HepG2 (cell line): ENCODE measurements at regions not wholly inside any gene's neighbourhood (a gene's known extent, or its start where the extent isn't known, plus 50 kb on each side); places are given as distances from the start of the nearest gene placed in this dataset.
A peak's percentile ranks its signal among the peaks of the same experiment; 100 is the strongest.

Source experiments
- BRF2 ChIP-seq: sonication (generic); formaldehyde crosslinking; IDR thresholded peaks from 2 replicates; pipeline ENCODE4 v1.8.1; 2022; ENCODE audit warnings: mild to moderate bottlenecking, missing genetic modification reagents
- CCDC6 ChIP-seq: sonication (generic); formaldehyde crosslinking; IDR thresholded peaks from 2 replicates; pipeline ENCODE4 v1.8.1; 2022; ENCODE audit warnings: mild to moderate bottlenecking, missing genetic modification reagents, moderate library complexity
- CEBPB ChIP-seq: IDR thresholded peaks from 2 replicates; pipeline ENCODE4 v1.6.1; 2011; ENCODE audit warnings: low read depth, low read length, improper control_type of control experiment, borderline replicate concordance
- FOXA3 ChIP-seq: IDR thresholded peaks from 2 replicates; pipeline ENCODE4 v1.6.1; 2016; ENCODE audit warnings: missing genetic modification reagents, missing compliant biosample characterization
- GFI1 ChIP-seq: sonication (generic); formaldehyde crosslinking; IDR thresholded peaks from 2 replicates; pipeline ENCODE4 v1.5.0; 2020; ENCODE audit warnings: missing genetic modification reagents, mild to moderate bottlenecking, borderline replicate concordance
- GPBP1L1 ChIP-seq: sonication (generic); formaldehyde crosslinking; IDR thresholded peaks from 2 replicates; pipeline ENCODE4 v1.5.0; 2020; ENCODE audit warnings: mild to moderate bottlenecking, missing genetic modification reagents
- HMGA1 ChIP-seq: sonication (generic); formaldehyde crosslinking; conservative IDR thresholded peaks from 2 replicates; pipeline ENCODE4 v1.4.0; 2020; ENCODE audit warnings: missing genetic modification reagents
- HOXA7 ChIP-seq: sonication (generic); formaldehyde crosslinking; IDR thresholded peaks from 2 replicates; pipeline ENCODE4 v1.8.1; 2022; ENCODE audit warnings: mild to moderate bottlenecking, missing genetic modification reagents, moderate library complexity
- IKZF4 ChIP-seq: sonication (generic); formaldehyde crosslinking; IDR thresholded peaks from 2 replicates; pipeline ENCODE4 v1.5.1; 2020; ENCODE audit warnings: borderline replicate concordance, mild to moderate bottlenecking, low read depth, missing genetic modification reagents; ENCODE audit errors: not compliant biosample characterization
- MYC ChIP-seq: sonication (generic); formaldehyde crosslinking; IDR thresholded peaks from 2 replicates; pipeline ENCODE4 v1.9.0; 2021; ENCODE audit warnings: missing genetic modification reagents, borderline replicate concordance
- NR2C2 ChIP-seq: sonication (generic); formaldehyde crosslinking; IDR thresholded peaks from 2 replicates; pipeline ENCODE4 v1.4.0; 2020; ENCODE audit warnings: missing genetic modification reagents, mild to moderate bottlenecking, moderate library complexity, borderline replicate concordance
- RBM39 ChIP-seq: fragments of 200-400 bp; formaldehyde crosslinking; IDR thresholded peaks from one replicate; pipeline ENCODE4 v1.6.1; 2018; ENCODE audit warnings: antibody characterized with exemption, mild to moderate bottlenecking, low read depth, low read length; ENCODE audit not compliant: poor library complexity, severe bottlenecking
- RNF2 ChIP-seq: fragments of 450-650 bp; conservative IDR thresholded peaks from 2 replicates; pipeline ENCODE4 v1.6.1; 2016; ENCODE audit warnings: low read depth
- RXRB ChIP-seq: IDR thresholded peaks from 2 replicates; pipeline ENCODE4 v1.6.1; 2016; ENCODE audit warnings: borderline replicate concordance, missing genetic modification reagents, missing compliant biosample characterization
- TFDP2 ChIP-seq: sonication (generic); formaldehyde crosslinking; IDR thresholded peaks from 2 replicates; pipeline ENCODE4 v1.4.0; 2020; ENCODE audit warnings: missing genetic modification reagents
- ZBTB3 ChIP-seq: sonication (generic); formaldehyde crosslinking; IDR thresholded peaks from 2 replicates; pipeline ENCODE4 v1.4.0; 2020; ENCODE audit warnings: low read depth, mild to moderate bottlenecking, moderate library complexity, missing genetic modification reagents, borderline replicate concordance
- ZNF224 ChIP-seq: sonication (generic); formaldehyde crosslinking; IDR thresholded peaks from 2 replicates; pipeline ENCODE4 v1.5.0; 2020; ENCODE audit warnings: mild to moderate bottlenecking, missing genetic modification reagents
- ZNF232 ChIP-seq: sonication (generic); formaldehyde crosslinking; IDR thresholded peaks from 2 replicates; pipeline ENCODE4 v1.4.0; 2020; ENCODE audit warnings: missing genetic modification reagents, borderline replicate concordance
- ZNF253 ChIP-seq: sonication (generic); formaldehyde crosslinking; IDR thresholded peaks from 2 replicates; pipeline ENCODE4 v1.8.0; 2022; ENCODE audit warnings: mild to moderate bottlenecking, missing genetic modification reagents, borderline replicate concordance
- ZNF33A ChIP-seq: sonication (generic); formaldehyde crosslinking; IDR thresholded peaks from 2 replicates; pipeline ENCODE4 v1.5.1; 2020; ENCODE audit warnings: missing genetic modification reagents, mild to moderate bottlenecking, moderate library complexity, borderline replicate concordance
- ZNF567 ChIP-seq: sonication (generic); formaldehyde crosslinking; IDR thresholded peaks from 2 replicates; pipeline ENCODE4 v1.8.1; 2023; ENCODE audit warnings: mild to moderate bottlenecking, missing genetic modification reagents, borderline replicate concordance
- ZNF639 ChIP-seq: conservative IDR thresholded peaks from 2 replicates; pipeline ENCODE4 v1.6.1; 2018; ENCODE audit warnings: missing genetic modification reagents
- ZNF720 ChIP-seq: sonication (generic); formaldehyde crosslinking; IDR thresholded peaks from 2 replicates; pipeline ENCODE4 v1.4.0; 2020; ENCODE audit warnings: missing genetic modification reagents
- ZNF749 ChIP-seq: sonication (generic); formaldehyde crosslinking; IDR thresholded peaks from 2 replicates; pipeline ENCODE4 v1.8.0; 2022; ENCODE audit warnings: mild to moderate bottlenecking, missing genetic modification reagents, moderate library complexity, borderline replicate concordance
- ZNF75D ChIP-seq: sonication (generic); formaldehyde crosslinking; IDR thresholded peaks from 2 replicates; pipeline ENCODE4 v1.8.1; 2023; ENCODE audit warnings: missing genetic modification reagents, mild to moderate bottlenecking, borderline replicate concordance

- TF ChIP-seq RBM39, result no peak
- no peak for TF ChIP-seq ZNF75D (CRISPR knock-in tag)
- TF ChIP-seq NR2C2, result peak; percentile 66
- no peak for TF ChIP-seq ZNF720 (CRISPR knock-in tag)
- TF ChIP-seq ZNF749 (CRISPR knock-in tag), result no peak
- no peak for TF ChIP-seq BRF2 (CRISPR knock-in tag)
- peak; percentile 48; the same call in 1 of the 2 replicates for TF ChIP-seq GFI1 (CRISPR knock-in tag)
- TF ChIP-seq MYC (CRISPR knock-in tag), result peak; percentile 56; the same call in 1 of the 2 replicates
- no peak for TF ChIP-seq ZNF232 (CRISPR knock-in tag)
- no peak for TF ChIP-seq ZNF33A (CRISPR knock-in tag)
- TF ChIP-seq HOXA7 (CRISPR knock-in tag), result no peak
- no peak for TF ChIP-seq ZNF224 (CRISPR knock-in tag)
- TF ChIP-seq RNF2, result no peak
- TF ChIP-seq ZNF253 (CRISPR knock-in tag), result no peak
- TF ChIP-seq ZNF567, result no peak
- no peak for TF ChIP-seq ZNF639 (CRISPR knock-in tag)
- TF ChIP-seq GPBP1L1 (CRISPR knock-in tag), result no peak
- no peak for TF ChIP-seq TFDP2
- peak; percentile 94 for TF ChIP-seq RXRB
- TF ChIP-seq IKZF4 (CRISPR knock-in tag), result no peak
- TF ChIP-seq ZBTB3, result no peak
- no peak for TF ChIP-seq CEBPB
- no peak for TF ChIP-seq HMGA1 (CRISPR knock-in tag)
- TF ChIP-seq FOXA3 (CRISPR knock-in tag), result peak; percentile 86
- TF ChIP-seq CCDC6 (CRISPR knock-in tag), result no peak
Measured at GRCh38 chr15:53034767-53035245, 244.7 kb upstream of the ONECUT1 start (continued).
